Keratinocyte (primary cell): ENCODE measurements at regions not wholly inside any gene's neighbourhood (a gene's known extent, or its start where the extent isn't known, plus 50 kb on each side); places are given as distances from the start of the nearest gene placed in this dataset.

Experiments used
- EZH2 ChIP-seq: IDR thresholded peaks from one replicate; pipeline ENCODE4 v1.6.1; 2012; ENCODE audit warnings: inconsistent platforms, mild to moderate bottlenecking, low read length, moderate library complexity
- TF ChIP-seq, protein P1 (sequence below), 3 experiments: IDR thresholded peaks in 1 of 3; conservative IDR thresholded peaks in 1 of 3; optimal IDR thresholded peaks in 1 of 3; 2 replicates in 2 of 3; 3 replicates in 1 of 3; pipeline versions ENCODE3 to v1.5.1; 2011; ENCODE audit warnings: low read length in 3 of 3, mild to moderate bottlenecking in 3 of 3, moderate library complexity in 2 of 3, control low read depth in 1 of 3, inconsistent platforms in 1 of 3; ENCODE audit not compliant: insufficient read depth in 2 of 3; ENCODE audit errors: extremely low read depth in 1 of 3

DNA sequence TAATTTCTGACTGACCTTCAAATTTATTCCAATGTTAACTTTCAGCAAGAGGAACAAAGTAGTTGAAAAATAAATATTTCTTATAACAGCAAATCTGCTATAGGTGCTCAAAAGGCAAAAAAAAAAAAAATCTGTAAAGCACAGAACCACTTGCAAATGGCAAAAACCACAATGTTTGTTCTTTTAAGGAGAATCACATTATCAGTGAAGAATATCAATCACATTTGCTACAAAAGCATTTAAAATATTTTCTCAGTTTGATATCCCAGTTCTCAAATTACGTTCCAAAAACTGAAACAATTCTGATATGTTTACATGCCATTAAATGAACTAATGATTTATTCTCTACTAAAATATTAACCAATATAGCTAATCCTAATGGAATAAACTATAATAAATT is 163.3 kb downstream of the METTL4 start:
- TF ChIP-seq, protein P1, sequence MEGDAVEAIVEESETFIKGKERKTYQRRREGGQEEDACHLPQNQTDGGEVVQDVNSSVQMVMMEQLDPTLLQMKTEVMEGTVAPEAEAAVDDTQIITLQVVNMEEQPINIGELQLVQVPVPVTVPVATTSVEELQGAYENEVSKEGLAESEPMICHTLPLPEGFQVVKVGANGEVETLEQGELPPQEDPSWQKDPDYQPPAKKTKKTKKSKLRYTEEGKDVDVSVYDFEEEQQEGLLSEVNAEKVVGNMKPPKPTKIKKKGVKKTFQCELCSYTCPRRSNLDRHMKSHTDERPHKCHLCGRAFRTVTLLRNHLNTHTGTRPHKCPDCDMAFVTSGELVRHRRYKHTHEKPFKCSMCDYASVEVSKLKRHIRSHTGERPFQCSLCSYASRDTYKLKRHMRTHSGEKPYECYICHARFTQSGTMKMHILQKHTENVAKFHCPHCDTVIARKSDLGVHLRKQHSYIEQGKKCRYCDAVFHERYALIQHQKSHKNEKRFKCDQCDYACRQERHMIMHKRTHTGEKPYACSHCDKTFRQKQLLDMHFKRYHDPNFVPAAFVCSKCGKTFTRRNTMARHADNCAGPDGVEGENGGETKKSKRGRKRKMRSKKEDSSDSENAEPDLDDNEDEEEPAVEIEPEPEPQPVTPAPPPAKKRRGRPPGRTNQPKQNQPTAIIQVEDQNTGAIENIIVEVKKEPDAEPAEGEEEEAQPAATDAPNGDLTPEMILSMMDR (optimal IDR thresholded peaks at IDR 0.05 in 1 of 3, IDR thresholded peaks at IDR 0.05 in 1 of 3, conservative IDR thresholded peaks at IDR 0.05 in 1 of 3; ENCODE audit: extremely low read depth in 1 of 3, insufficient read depth in 2 of 3, low read length in 3 of 3): no peak
- TF ChIP-seq EZH2: no peak
